GM19328 (cell line): ENCODE measurements at regions not wholly inside any gene's neighbourhood (a gene's known extent, or its start where the extent isn't known, plus 50 kb on each side); places are given as distances from the start of the nearest gene placed in this dataset.
A peak's percentile ranks its signal among the peaks of the same experiment; 100 is the strongest.

Source experiments
- ATAC-seq: cut with Tn5 transposase; IDR thresholded peaks from one replicate; pipeline ENCODE4 v1.9.1; 2021; ENCODE audit warnings: mild to moderate bottlenecking, moderate library complexity; ENCODE audit not compliant: unreplicated experiment

- no peak for ATAC-seq
Measured at GRCh38 chr5:158413122-158413680, 554.3 kb upstream of the CLINT1 start.

GRCh38 chr5:158410976-158411375 lies 552.0 kb upstream of the CLINT1 start:
- no peak for ATAC-seq

GRCh38 chr5:158409507-158409906 lies 550.6 kb upstream of the CLINT1 start:
- no peak for ATAC-seq

- no peak for ATAC-seq
Measured at GRCh38 chr5:158407824-158408195, 548.9 kb upstream of the CLINT1 start.

- ATAC-seq = no peak
Measured at GRCh38 chr5:158406884-158407823, 548.2 kb upstream of the CLINT1 start.

DNA sequence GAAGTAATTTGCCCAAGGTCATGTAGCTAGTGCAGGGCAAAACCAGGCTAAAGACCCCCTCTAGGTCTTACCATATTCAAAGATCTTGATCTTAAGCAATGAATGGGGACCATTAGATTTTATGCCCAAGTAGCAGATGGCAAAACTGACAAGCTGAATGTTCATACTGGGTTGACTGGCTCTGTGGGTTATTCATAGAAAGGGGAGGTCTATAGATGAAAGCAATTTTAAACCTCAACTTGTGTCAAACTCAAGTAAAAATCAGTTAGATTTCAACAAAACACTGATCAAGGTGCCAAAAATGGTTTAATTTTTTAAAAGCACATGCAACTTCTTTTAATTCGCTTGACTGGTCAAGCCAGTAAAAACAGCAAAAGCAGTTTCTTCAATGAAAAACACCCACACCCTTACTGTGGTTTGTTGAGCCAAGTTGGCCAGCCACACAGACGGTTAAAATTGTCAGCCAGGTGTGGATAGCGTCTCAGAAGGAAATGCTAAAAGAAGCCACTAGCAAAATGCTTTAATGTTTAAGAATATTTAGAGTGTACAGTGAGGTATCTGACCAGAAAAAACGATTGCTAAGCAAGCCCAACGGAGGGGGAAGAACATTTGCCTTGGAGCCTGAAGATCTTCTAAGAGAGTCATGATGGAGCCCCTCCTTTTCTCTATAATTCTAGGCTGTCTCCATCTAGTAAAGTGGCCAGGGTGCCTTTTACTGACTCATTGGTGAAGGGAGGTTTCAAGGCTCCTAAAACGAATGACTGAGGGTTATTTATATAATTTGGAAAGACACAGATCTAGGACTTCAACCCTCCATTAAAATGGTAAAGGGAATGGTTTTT lies 539.6 kb upstream of the CLINT1 start:
- ATAC-seq = peak; percentile 89

DNA sequence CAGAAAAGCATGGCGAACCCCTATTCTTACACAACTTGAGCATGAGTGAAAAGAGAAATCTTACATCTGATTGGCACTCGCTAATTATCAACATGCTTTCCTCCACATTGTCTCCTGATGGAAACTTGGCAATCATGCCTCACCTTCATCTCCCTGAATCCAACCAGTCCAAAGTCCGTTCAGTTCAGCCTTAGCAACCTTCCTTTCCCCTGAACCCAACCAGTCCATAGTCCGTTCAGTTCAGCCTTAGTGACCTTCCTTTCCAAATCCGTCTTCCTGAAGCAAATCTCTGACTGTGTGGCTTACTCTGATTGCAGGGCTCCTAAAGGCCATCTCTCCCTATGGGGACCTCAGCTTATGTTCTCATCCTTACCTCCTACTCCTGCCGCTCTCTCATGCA lies 538.3 kb upstream of the CLINT1 start:
- no peak for ATAC-seq

DNA sequence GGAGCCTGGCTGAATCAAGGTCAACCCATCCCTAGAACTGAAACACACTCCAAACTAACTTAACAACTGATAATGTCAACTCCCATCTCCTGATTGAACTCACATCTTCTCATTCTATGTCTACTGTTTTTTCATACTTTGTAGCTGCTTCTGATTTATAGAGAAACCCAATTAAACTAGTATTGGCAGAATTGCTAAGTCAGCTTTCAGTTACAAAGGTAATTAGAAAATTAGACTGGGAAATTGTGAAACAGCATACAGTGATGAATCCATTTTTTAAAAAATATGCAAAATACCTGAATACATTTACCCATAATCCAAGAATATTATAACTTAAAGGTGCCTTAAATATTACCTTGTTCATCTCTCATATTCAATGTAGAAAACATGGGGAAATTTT lies 535.2 kb upstream of the CLINT1 start:
- ATAC-seq = no peak

DNA sequence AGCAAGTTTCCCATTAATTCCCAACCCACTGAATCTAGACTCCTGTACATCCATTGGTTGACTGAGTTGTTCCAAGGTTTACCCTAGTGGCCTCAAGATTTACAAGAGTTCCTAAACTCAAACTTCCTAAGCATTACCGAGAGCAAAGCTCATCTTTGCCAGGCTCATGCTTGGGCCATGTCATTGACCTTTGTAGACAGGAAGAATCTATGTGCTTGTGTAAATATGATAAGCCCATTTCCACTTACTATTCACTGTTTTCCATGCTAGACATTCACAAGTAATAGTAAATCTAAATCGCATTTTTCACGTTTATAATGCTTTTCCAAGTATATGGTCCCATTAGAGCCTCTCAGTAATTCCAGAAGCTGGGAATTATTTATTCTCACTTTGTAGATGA lies 534.5 kb upstream of the CLINT1 start:
- ATAC-seq = no peak

DNA sequence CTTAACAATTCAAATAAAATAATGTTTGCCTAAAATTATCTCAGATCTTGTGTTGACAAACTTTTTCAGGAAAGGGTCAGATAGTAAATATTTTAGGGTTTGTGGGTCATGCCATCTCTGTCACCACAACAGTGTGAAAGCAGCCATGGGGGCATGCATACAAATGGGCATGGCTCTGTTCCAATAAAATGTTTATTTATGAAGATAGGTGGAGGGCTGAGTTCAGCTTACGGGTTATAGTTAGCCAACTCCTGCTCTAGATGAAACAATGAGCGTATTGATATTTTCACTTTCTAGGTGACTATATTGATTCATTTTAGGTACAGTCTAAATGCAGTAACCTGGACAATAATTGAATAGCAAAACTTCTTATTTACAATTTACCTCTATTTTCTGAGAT lies 533.8 kb upstream of the CLINT1 start:
- no peak for ATAC-seq

DNA sequence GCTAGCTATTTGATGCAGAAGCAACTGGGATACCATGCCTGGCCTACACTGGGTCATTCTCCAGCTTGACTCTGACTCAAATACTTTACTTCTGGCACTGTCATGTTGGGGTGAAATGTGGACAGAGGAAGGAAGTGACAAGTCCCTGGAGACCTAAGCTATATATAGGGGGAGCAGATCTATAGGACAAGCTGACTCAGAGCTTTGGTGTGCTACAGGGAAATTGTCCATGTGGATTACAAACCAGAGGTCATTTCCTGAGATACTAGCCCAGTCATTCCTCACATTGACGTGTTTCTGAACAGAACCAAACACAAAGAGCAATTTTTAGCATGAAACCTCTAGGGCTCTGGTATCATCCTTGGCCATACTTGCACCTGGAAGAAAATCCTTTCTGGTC lies 531.6 kb upstream of the CLINT1 start:
- ATAC-seq = no peak

DNA sequence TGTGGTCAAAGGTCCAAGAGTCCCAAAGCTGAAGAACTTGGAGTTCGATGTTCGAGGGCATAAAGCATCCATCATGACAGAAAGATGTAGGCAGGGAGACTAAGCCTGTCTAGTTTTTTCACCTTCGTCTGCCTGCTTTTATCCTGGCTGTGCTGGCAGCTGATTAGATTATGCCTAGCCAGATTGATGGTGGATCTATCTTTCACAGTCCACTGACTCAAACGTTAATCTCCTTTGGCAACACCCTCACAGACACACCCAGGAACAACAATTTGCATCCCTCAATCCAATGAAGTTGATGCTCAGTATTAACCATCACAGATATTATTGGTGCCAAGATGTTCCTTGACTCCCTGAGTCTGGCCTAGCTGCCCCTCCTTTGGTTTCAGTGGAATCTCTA lies 530.8 kb upstream of the CLINT1 start:
- no peak for ATAC-seq

DNA sequence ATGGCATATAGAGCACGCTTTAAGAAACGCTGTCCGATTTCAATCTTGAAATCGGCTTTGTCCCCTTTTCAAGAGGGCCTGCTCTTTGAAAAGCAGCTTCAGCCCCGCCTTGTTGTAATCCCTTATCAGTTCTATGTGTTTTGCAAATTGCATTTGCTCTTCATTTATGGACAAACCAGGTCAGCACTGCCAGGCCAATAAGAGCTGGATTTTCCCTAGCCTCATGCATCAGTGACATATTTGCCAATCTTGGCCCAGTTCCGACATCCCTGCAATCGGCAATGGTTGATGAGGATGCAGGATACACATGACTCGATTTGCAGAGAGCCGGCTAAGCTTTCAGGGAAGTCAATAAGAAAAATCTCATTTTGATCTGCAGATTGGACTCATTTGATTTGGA lies 529.1 kb upstream of the CLINT1 start:
- ATAC-seq = no peak

DNA sequence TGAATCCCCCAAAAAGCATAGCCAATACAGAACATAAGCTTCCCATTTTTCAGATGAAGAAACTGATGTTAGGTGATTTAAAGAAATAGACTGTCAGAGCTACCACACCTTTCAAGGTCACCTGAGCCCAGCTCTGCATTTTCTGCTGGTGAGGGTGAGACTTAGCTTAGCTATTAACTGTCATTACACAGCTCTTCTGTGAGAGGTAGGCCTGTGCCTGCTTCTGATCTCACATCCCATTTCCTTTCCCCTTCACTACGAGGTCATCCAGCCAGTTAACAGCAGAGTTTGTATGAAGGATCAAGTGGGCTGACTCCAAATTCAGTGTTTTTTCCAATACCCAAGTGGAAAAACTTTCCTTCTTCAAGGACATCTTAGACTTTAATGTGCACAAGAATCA lies 528.6 kb upstream of the CLINT1 start:
- no peak for ATAC-seq

DNA sequence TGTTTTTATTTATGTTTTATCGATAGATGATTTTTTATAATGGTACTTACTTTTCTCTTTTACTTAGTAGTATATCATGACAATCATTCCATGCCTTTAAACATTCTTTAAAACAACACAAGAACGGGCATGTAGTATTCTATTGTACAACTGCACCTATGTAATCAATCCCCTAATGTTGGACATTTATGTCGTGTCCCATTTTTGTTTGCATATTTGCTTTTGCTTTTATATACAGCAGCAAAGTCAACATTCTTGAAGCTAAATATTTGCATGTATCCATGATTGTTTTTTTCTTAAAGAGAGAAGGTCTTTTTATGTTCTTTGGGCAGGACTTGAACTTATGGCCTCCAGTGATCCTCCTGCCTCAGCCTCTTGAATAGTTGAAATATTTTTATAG lies 527.0 kb upstream of the CLINT1 start:
- no peak for ATAC-seq

DNA sequence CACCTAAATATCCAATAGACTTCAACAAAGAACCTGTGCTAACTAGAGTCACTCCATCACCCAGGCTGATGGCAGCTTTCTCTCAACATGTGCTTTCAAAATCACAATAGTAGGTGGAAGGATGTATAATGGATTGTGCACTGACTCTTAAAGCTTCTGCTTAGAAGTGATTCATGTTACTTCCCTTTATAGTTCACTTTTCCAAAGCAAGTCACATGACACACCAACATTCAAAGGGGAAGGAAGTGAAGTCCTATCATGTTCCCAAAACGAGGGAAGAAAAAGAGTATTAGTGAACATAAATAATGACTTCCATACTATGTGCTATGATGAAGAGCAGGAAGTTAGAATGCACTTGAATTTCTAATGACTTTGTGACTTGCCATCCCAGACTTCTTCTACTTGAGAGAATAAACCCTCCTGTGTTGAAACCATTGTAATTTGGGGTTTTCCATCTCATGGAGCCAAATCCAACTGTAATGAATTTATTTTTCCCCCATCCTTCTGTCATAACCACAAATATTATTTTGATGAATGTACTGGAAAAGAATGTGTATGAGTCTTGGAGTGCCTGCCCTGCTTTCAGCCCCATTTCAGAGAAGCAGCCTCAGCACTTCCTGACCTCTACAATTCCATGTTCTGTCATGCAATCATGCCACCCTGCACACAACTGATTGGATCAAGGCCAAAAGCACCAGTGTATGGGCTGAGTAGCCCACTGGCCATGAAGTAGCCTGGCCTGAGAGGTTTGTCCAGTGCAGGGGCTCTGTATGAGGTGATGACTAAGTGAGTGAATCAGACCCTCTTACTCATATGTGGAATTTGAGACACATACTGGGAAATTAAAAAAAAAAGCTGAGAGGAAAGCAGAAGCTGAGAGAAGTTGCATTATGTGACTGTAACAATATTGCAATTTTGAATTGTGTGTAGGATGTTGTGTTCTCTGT lies 525.9 kb upstream of the CLINT1 start:
- ATAC-seq = no peak

- ATAC-seq = no peak
Measured at GRCh38 chr5:158383486-158383885, 524.5 kb upstream of the CLINT1 start.

GRCh38 chr5:158382473-158382872 lies 523.5 kb upstream of the CLINT1 start:
- peak; percentile 87 for ATAC-seq

- no peak for ATAC-seq
Measured at GRCh38 chr5:158381614-158382160, 522.7 kb upstream of the CLINT1 start.

DNA sequence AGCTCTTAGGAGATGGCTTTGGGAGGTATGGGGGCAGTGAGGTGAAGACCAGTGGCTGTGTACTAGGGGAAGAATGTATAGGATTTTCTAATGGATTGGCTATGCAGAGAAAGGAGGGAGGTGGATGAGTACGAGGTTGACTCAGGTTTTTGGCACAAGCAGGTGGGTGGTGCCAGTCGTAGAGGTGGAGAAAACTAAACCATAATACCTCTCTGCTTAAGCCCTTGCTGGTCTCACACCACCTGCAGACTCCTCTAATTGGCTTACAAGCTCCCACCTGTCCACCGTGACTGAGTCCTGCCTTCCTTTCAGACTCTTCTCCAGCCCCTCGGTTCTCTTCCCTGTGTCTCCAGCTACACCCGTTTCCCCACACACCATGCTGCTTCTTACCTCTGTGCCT lies 521.7 kb upstream of the CLINT1 start:
- ATAC-seq = no peak
